GDM1 (cell line): ENCODE measurements at regions not wholly inside any gene's neighbourhood (a gene's known extent, or its start where the extent isn't known, plus 50 kb on each side); places are given as distances from the start of the nearest gene placed in this dataset.
"Not testable (repeated sequence)": the region's sequence is repeated elsewhere in the genome, so short reads cannot be mapped to it uniquely, and the experiment has no call there.

ENCODE experiments used
- DNase-seq: peaks from one replicate; lab custom pipeline; 2025; lab: John Stamatoyannopoulos, UW

DNA sequence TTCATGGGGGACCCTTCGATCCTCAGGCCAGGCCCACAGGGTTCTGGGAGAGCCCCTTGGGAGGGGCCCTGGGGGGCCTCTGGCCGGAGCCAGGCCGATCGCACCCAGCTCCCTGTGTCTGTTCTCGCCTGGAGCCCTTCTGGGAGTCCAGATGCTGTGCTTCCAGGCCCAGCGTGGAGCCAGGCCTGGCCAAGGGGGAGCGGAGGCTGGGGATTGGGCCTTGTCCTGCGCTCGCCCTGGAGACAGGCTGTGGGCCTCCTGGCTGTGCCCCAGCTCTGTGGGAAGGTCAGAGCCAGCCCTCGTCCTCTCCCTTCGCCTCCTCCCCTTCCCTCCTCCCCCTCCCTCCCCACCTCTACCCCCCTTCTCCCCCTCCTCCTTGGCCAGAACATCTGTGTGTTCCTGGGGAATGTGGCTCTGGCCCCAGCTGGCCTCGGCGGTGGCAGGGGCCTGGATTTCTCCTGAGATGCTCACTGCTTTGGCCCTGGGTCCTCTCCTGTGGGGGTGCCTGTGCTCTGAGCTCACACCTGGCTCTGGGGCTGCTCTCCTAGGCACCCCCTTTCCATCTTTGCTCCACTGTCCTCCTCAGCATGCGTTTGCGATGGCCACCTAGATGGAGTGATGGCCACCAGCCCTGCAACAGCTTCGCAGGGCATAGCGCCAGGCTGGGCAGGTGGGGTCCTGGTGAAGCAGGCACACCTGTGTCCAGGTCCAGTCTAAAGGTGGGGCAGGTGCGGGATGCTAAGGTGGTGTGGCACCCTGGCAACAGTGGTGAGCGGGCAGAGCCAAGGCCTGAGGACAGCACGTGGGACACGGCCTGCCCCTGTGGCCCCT, 90.6 kb upstream of the CIBAR2 start:
- DNase-seq: no peak

GRCh38 chr16:85203462-85203813, 91.2 kb upstream of the CIBAR2 start:
- no peak for DNase-seq

- DNase-seq: no peak
Observed at GRCh38 chr16:85204242-85205010, 92.2 kb upstream of the CIBAR2 start.

GRCh38 chr16:85205257-85205656, 93.0 kb upstream of the CIBAR2 start:
- DNase-seq: not testable (repeated sequence)

- no peak for DNase-seq
Observed at GRCh38 chr16:85205747-85206471, 93.6 kb upstream of the CIBAR2 start.

- no peak for DNase-seq
Observed at GRCh38 chr16:85206472-85207356, 94.4 kb upstream of the CIBAR2 start.

DNA sequence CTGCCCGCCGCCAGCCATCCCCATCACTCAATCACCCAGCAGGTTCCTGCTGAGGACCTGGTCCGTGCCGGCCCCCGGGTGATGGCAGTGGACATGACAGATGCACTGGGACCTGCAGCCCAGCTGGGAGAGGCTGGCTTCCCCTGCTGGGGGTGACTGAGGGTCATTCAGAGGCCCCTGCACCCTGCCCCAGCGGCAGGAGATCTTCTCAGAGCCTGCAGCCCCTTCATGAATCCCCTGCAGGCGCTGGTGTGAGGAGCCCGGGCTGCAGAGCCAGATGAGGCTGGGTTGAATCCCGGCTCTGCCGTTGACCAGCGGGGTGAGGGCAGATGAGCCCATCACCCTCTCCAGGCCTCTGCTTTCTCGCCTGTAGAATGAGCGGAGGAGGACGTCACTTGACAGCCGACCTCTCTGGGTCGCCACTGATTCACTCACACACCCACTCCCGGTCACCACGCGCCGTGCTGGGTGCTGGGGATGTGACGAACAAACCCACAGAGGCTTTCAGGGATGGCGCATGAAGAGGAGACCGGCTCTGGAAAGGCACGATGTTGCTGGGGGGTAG, 95.2 kb upstream of the CIBAR2 start:
- no peak for DNase-seq

GRCh38 chr16:85208181-85208580, 95.9 kb upstream of the CIBAR2 start:
- DNase-seq: no peak

GRCh38 chr16:85208643-85209520, 96.6 kb upstream of the CIBAR2 start:
- DNase-seq: no peak

GRCh38 chr16:85209526-85210121, 97.4 kb upstream of the CIBAR2 start:
- no peak for DNase-seq

GRCh38 chr16:85210423-85211169, 98.3 kb upstream of the CIBAR2 start:
- DNase-seq: no peak

DNA sequence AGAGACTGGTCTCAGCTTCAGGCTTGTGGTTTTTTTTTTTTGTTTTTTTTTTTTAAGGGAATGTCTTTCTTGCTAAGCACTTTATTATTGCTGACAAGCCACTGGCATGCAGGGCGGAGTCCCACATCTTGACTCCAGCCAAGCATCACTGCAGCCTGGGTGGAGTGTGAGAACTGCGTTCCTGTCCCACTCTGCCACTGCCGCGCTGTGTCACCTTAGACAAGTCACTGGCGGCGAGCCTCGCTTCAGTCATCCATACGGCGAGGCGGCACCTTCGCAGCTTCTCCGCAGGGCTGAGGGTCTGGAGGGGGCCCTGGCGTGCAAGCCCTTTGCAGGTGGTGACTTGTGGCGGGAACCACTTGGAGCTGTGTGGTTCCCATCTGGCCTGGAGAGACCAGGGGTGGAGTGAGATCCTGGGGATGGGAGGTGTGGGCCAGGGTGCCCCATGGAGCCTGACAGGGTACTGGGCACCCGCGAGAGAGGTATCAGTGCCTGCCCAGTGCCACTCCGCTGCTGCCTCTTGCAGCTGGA, 99.1 kb upstream of the CIBAR2 start:
- no peak for DNase-seq

DNA sequence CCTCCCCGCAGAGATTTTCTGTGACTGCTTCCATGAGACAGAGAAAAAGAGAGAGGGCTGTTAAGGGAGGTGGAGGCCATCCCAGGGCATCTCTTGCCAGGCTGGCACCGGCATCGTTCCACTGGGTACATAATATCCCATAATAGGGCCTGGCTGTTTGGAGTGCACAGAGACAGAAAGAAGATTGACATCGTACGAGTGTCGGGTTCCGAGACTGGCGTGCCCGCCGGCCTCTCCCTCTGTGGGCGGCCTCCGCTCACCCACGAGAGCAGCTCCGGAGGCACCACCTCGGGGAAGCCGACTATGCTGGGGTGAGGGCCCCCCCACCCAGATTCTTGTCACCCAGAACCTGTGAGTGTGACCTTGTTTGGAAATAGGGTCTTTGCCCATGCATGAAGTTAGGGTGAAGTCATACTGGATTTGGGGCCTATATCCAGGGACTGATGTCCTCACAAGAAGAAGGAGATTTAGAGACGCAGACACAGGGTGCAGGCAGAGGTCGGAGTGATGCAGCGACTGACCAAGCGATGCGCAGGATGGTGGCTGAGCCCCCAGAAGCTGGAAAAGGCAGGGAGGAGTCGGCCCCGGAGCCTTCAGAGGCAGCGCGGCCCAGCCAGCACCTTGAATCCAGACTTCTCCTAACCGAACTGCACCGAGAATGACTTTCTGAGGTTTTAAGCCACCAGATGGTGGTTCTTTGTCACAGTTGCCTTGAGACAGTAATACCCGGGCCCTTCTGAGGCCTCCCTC, 101.8 kb upstream of the CIBAR2 start:
- DNase-seq: no peak

DNA sequence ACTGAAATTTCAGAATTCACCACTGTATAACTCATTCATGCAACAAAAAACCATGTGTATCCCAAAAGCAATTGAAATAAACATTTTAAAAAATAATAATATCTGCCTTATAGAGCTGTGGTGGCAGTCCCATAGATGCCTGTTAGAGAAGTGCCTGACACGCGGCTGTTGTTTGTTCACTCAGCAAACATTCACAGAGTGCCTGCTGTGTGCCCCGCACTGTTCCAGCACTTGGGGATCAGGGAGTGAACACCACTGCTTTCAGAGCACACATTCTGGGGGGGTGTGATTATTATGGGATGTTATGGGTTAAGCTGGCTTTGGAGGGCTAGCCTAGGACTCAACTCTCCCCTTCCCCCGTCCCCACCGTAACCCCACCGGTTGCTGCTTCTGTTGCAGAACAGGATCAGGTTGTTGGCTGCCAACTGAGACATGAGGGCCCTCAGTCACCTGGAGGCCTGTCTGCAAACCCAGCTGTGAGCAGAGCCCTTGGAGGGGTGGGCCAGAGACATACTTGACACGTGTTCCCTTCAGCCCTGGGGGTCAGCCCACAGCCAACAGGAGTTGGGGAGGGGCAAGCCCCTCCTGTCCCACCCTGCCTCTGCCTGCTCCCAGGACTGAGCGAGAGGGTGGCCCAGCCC, 103.3 kb upstream of the CIBAR2 start:
- no peak for DNase-seq

GRCh38 chr16:85216522-85217375, 104.5 kb upstream of the CIBAR2 start:
- DNase-seq: no peak

- DNase-seq: no peak
Observed at GRCh38 chr16:85220125-85220839, 108.0 kb upstream of the CIBAR2 start.
